Kidney (tissue), 13 donors: ENCODE measurements at regions not wholly inside any gene's neighbourhood (a gene's known extent, or its start where the extent isn't known, plus 50 kb on each side); places are given as distances from the start of the nearest gene placed in this dataset.

Experiments used
- DNase-seq, 5 donors: peaks; one replicate each; pipeline ENCODE4 v3.0.0-alpha.2; 2013 to 2020
- FAIRE-seq: peaks from 2 replicates; lab custom pipeline; 2012; peaks lifted over from hg19 to GRCh38; lab: Jason Lieb, UNC
- H3K27ac ChIP-seq, 2 donors: one replicate each; pipeline ENCODE4 v1.7.0; 2013; ENCODE audit warnings: low read depth in 2 of 2, low read length in 2 of 2, inconsistent platforms in 1 of 2
- H3K27me3 ChIP-seq: one replicate; pipeline ENCODE4 v1.7.1; 2013; ENCODE audit warnings: low read length, inconsistent platforms; ENCODE audit not compliant: control insufficient read depth, insufficient read depth
- H3K36me3 ChIP-seq, 3 donors: one replicate each; pipeline versions ENCODE4 v1.7.0 to v1.7.1; 2013; ENCODE audit warnings: low read length in 3 of 3, control low read depth in 1 of 3, inconsistent platforms in 1 of 3; ENCODE audit not compliant: insufficient read depth in 3 of 3, control insufficient read depth in 2 of 3
- H3K4me1 ChIP-seq, 3 donors: one replicate each; pipeline versions ENCODE4 v1.7.0 to v1.7.1; 2013; ENCODE audit warnings: low read length in 3 of 3, inconsistent platforms in 1 of 3, low read depth in 1 of 3; ENCODE audit not compliant: control insufficient read depth in 2 of 3, insufficient read depth in 2 of 3
- H3K4me3 ChIP-seq, 3 donors: one replicate each; pipeline versions ENCODE4 v1.7.0 to v1.8.1; 2013; ENCODE audit warnings: low read length in 3 of 3, control low read depth in 1 of 3, inconsistent platforms in 1 of 3
- H3K9ac ChIP-seq, 3 donors: one replicate each; pipeline versions ENCODE4 v1.7.0 to v1.7.1; 2013; ENCODE audit warnings: low read length in 3 of 3, control low read depth in 1 of 3, inconsistent platforms in 1 of 3
- H3K9me3 ChIP-seq, 3 donors: one replicate each; pipeline versions ENCODE4 v1.7.0 to v1.7.1; 2013; ENCODE audit warnings: low read length in 3 of 3, control low read depth in 1 of 3, inconsistent platforms in 1 of 3; ENCODE audit not compliant: control insufficient read depth in 2 of 3, insufficient read depth in 1 of 3
- intact Hi-C: fragments of 100-400 bp; cut with DNase I; formaldehyde crosslinking; loops from one replicate; pipeline ENCODE4 v1.11.1; 2022
- TF ChIP-seq, protein P1 (sequence below): IDR thresholded peaks from 3 replicates; pipeline ENCODE4 v1.5.1; 2012; ENCODE audit warnings: mild to moderate bottlenecking, moderate library complexity, borderline replicate concordance; ENCODE audit not compliant: insufficient read depth; ENCODE audit errors: extremely low read depth
- donor health status: control.
- donor health status: control.
- donor health status: control.
- donor health status: control.
- donor health status: control.
- donor health status: DM: yes; HTN: yes; CAD: no.
- donor health status: Normal renal cell carcinoma (clear cell type).

DNA sequence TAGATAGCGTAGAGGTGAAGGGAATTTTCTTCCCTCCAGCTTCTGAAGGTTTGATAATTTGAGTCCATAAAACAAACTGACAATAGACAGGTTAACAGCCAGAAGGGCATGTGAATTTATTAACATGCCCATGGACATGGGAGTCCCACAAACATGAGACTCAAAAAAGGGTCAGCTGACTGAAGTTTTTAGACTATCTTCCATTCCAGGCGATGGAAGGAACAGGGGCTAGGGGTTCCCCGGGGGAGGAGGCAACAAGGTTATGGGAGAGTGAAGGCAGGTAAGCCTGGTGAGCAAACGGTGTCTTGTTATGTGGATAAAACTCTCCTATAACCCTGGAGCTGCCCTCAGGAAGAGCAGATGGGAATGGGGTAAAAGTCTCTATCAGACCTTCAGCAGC, 81.5 kb upstream of the SORBS2 start:
- TF ChIP-seq, protein P1, sequence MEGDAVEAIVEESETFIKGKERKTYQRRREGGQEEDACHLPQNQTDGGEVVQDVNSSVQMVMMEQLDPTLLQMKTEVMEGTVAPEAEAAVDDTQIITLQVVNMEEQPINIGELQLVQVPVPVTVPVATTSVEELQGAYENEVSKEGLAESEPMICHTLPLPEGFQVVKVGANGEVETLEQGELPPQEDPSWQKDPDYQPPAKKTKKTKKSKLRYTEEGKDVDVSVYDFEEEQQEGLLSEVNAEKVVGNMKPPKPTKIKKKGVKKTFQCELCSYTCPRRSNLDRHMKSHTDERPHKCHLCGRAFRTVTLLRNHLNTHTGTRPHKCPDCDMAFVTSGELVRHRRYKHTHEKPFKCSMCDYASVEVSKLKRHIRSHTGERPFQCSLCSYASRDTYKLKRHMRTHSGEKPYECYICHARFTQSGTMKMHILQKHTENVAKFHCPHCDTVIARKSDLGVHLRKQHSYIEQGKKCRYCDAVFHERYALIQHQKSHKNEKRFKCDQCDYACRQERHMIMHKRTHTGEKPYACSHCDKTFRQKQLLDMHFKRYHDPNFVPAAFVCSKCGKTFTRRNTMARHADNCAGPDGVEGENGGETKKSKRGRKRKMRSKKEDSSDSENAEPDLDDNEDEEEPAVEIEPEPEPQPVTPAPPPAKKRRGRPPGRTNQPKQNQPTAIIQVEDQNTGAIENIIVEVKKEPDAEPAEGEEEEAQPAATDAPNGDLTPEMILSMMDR = no peak
- intact Hi-C loops = no loop called here
- Histone ChIP-seq H3K27me3 (no peaks in the 10 kb centered on the region), H3K4me1 (peaks cover 0 to 2% (median 0%) of the 10 kb centered on the region in 3 donors), H3K27ac (no peak overlapping the region), H3K36me3 (no peaks in the 10 kb centered on the region), H3K4me3 (no peak overlapping the region), H3K9me3 (no peaks in the 10 kb centered on the region), H3K9ac (no peak overlapping the region)
- no peak for FAIRE-seq
- DNase-seq = no peak

DNA sequence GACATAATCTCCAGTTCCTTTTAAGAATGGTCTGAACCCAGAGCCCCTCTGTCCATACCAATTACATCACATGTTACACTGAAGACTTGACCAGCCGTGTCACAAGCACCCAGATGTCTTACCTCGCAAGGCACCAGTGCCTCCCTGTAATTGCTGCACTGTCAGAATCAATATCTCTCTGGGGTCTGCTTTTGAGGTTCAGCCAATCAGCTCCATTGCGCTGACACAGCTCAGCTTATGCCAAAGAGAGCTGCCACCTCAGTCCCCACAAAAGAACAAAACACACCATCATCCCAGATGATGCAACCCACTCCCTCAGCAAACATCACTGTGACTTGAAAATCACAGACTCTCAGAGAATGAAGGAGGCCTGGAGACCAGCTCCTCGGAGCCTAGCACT, 82.5 kb upstream of the SORBS2 start:
- FAIRE-seq = no peak
- Histone ChIP-seq H3K4me1 (peaks cover 0 to 2% (median 0%) of the 10 kb centered on the region in 3 donors), H3K27ac (no peak overlapping the region), H3K9ac (no peak overlapping the region), H3K4me3 (no peak overlapping the region), H3K9me3 (no peaks in the 10 kb centered on the region), H3K27me3 (no peaks in the 10 kb centered on the region), H3K36me3 (no peaks in the 10 kb centered on the region)
- no peak for DNase-seq
- intact Hi-C loops = no loop called here
- TF ChIP-seq, protein P1 = no peak

DNA sequence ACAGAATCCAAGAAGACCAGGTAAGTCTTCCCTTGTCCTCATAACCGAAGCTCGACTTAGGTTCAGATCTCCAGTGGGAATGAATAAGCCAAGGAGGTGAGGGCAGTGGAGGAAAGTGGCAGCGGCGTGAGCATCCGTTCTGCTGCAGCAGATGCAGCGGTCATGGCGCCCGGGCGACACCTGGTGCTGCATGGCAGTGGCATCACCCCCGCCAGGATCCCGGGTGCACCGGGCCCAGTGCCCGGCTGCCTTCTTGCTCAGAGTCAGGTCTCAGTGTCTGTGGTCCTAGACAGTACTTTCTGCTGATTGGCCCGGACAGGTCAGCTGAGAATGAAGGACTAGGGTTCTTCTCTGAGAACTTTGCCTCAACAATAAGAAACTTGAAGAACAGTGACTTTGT, 83.4 kb upstream of the SORBS2 start:
- no peak overlapping the region for H3K4me3 ChIP-seq
- intact Hi-C loops = no loop called here
- no peak for FAIRE-seq
- TF ChIP-seq, protein P1 = no peak
- peak in 1 of 5 donors; percentile 58 for DNase-seq
- H3K27ac ChIP-seq = no peak overlapping the region
- H3K9me3 ChIP-seq = no peaks in the 10 kb centered on the region
- no peaks in the 10 kb centered on the region for H3K36me3 ChIP-seq
- no peaks in the 10 kb centered on the region for H3K27me3 ChIP-seq
- H3K4me1 ChIP-seq = peaks cover 0 to 2% (median 0%) of the 10 kb centered on the region in 3 donors
- H3K9ac ChIP-seq = no peak overlapping the region

DNA sequence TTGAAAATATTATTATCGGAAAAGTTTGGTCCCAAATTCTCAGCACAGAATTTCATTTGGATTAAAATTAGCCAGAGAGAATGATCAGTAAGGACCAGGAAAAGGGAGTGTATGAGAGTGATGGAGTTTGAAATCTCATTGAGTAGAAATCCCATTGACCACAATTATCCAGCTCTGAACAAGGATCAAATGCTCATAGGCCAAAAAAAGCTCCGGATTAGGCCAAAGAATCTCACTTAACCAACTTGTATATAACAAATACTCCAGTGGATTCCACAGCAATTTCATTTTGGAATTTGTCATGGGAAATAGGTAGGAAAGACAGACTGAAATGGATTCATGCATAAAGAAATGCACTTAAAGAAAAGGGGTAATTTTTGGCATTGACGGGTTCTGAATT, 83.9 kb upstream of the SORBS2 start:
- no peaks in the 10 kb centered on the region for H3K27me3 ChIP-seq
- peaks cover 0 to 2% (median 0%) of the 10 kb centered on the region in 3 donors for H3K4me1 ChIP-seq
- H3K4me3 ChIP-seq = no peak overlapping the region
- intact Hi-C loops = no loop called here
- H3K36me3 ChIP-seq = no peaks in the 10 kb centered on the region
- H3K9me3 ChIP-seq = no peaks in the 10 kb centered on the region
- TF ChIP-seq, protein P1 = no peak
- DNase-seq = no peak
- no peak overlapping the region for H3K27ac ChIP-seq
- no peak overlapping the region for H3K9ac ChIP-seq
- FAIRE-seq = no peak
